ENCODE measurements at regions not wholly inside any gene's neighbourhood (a gene's known extent, or its start where the extent isn't known, plus 50 kb on each side); places are given as distances from the start of the nearest gene placed in this dataset.

GRCh38 chr10:121076776-121077715 is 225.9 kb downstream of the WDR11 start:
- Histone ChIP-seq H3K9me3 (no peaks in the 10 kb centered on the region), H3K4me1 (no peaks in the 10 kb centered on the region), H3K4me3 (no peak overlapping the region), H3K27me3 (no peaks in the 10 kb centered on the region), H3K36me3 (no peaks in the 10 kb centered on the region), H3K27ac (no peak overlapping the region)
- DNase-seq = peak; percentile 19 to 50
- TF ChIP-seq POLR2A (IDR thresholded peaks at IDR 0.05) (no peak), CTCF (IDR thresholded peaks at IDR 0.05 in 4 of 5, conservative IDR thresholded peaks at IDR 0.05 in 1 of 5) (no peak)
- in situ Hi-C loops (cut with MboI; ENCODE audit: low sequenced_read_pairs in 4 of 4) = no loop called here
- peak; percentile 55 to 69 for ATAC-seq
- intact Hi-C loops (cut with DNase I; ENCODE audit: low total_unique reads) = no loop called here

GRCh38 chr10:121078036-121078435 is 226.9 kb downstream of the WDR11 start:
- Histone ChIP-seq H3K36me3 (no peaks in the 10 kb centered on the region), H3K27ac (no peak overlapping the region), H3K4me3 (no peak overlapping the region), H3K4me1 (no peaks in the 10 kb centered on the region), H3K9me3 (no peaks in the 10 kb centered on the region), H3K27me3 (no peaks in the 10 kb centered on the region)
- intact Hi-C loops (cut with DNase I; ENCODE audit: low total_unique reads) (no loop called here), in situ Hi-C loops (cut with MboI; ENCODE audit: low sequenced_read_pairs in 4 of 4) (no loop called here)
- DNase-seq = no peak
- no peak for TF ChIP-seq POLR2A (IDR thresholded peaks at IDR 0.05)
- TF ChIP-seq CTCF (IDR thresholded peaks at IDR 0.05 in 4 of 5, conservative IDR thresholded peaks at IDR 0.05 in 1 of 5) = no peak
- ATAC-seq = no peak

- Histone ChIP-seq H3K27ac (no peak overlapping the region), H3K9me3 (no peaks in the 10 kb centered on the region), H3K27me3 (no peaks in the 10 kb centered on the region), H3K36me3 (no peaks in the 10 kb centered on the region), H3K4me1 (no peaks in the 10 kb centered on the region), H3K4me3 (no peak overlapping the region)
- no peak for ATAC-seq
- intact Hi-C loops (cut with DNase I; ENCODE audit: low total_unique reads) = no loop called here
- TF ChIP-seq CTCF (IDR thresholded peaks at IDR 0.05 in 4 of 5, conservative IDR thresholded peaks at IDR 0.05 in 1 of 5) = no peak
- no peak for TF ChIP-seq POLR2A (IDR thresholded peaks at IDR 0.05)
- in situ Hi-C loops (cut with MboI; ENCODE audit: low sequenced_read_pairs in 4 of 4) = no loop called here
- no peak for DNase-seq
These were observed 227.5 kb downstream of the WDR11 start for GRCh38 chr10:121078672-121079102.

- ATAC-seq = no peak
These were observed 228.1 kb downstream of the WDR11 start for GRCh38 chr10:121079226-121079625.

More at GRCh38 chr10:121079226-121079625, 228.1 kb downstream of the WDR11 start:
- Histone ChIP-seq H3K36me3 (no peaks in the 10 kb centered on the region), H3K9me3 (no peaks in the 10 kb centered on the region), H3K27ac (no peak overlapping the region), H3K4me3 (no peak overlapping the region), H3K4me1 (no peaks in the 10 kb centered on the region), H3K27me3 (no peaks in the 10 kb centered on the region)
- TF ChIP-seq POLR2A (IDR thresholded peaks at IDR 0.05) = no peak
- no peak for TF ChIP-seq CTCF (IDR thresholded peaks at IDR 0.05 in 4 of 5, conservative IDR thresholded peaks at IDR 0.05 in 1 of 5)
- DNase-seq = no peak
- intact Hi-C loops (cut with DNase I; ENCODE audit: low total_unique reads) (no loop called here), in situ Hi-C loops (cut with MboI; ENCODE audit: low sequenced_read_pairs in 4 of 4) (no loop called here)

Measured in gastrocnemius medialis (tissue), 4 donors.